ENCODE measurements at regions not wholly inside any gene's neighbourhood (a gene's known extent, or its start where the extent isn't known, plus 50 kb on each side); places are given as distances from the start of the nearest gene placed in this dataset.

DNA sequence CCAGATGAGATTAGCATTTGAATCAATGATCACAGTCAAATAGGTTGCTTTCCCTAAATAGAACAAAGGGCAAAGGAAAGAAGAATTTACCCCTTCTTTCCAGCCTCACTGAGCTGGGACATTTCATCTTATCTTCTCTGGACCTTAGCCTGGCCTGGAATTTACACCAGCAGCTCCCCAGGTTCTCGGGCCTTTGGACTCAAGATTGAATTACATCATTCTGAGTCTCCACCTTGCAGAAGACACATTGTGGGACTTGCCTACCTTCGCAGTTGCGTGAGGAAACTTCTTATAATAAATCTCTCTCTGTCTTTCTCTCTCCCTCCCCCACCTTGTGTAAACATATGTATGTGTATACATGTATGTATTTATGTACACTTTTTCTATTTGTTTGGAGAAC lies 732.4 kb downstream of the IPMK start:
- no peak for TF ChIP-seq CTCF (IDR thresholded peaks at IDR 0.05; ENCODE audit: low read depth, low read length)
- no peak overlapping the region for H3K4me3 ChIP-seq (ENCODE audit: low read depth, low read length)

- no peak for TF ChIP-seq CTCF (IDR thresholded peaks at IDR 0.05; ENCODE audit: low read depth, low read length)
These were observed 754.1 kb downstream of the IPMK start for GRCh38 chr10:57513637-57514036.

DNA sequence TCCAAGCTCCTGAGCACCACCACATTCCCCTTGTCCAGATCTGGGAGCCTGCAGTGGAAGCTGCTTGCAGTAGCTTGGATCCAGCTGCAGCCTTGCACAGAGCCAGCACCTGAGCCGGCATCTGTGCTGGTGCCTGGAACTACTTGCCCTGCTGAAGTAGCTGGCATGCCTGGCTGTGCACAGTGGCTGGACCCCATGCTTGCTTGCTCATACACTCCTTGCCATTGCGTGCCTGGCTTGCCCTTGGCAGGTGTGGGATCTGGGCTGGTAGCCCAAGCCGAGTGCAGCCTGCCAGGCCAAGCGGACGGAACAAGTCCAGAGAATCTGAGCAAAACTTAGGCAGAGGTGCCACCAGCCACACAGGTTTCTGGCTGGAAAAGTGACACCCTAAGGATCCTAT lies 759.9 kb downstream of the IPMK start:
- H3K4me3 ChIP-seq (ENCODE audit: low read depth, low read length): no peak overlapping the region
- no peak for TF ChIP-seq CTCF (IDR thresholded peaks at IDR 0.05; ENCODE audit: low read depth, low read length)

More at GRCh38 chr10:57513637-57514036, 754.1 kb downstream of the IPMK start:
- H3K4me3 ChIP-seq (ENCODE audit: low read depth, low read length): no peak overlapping the region

DNA sequence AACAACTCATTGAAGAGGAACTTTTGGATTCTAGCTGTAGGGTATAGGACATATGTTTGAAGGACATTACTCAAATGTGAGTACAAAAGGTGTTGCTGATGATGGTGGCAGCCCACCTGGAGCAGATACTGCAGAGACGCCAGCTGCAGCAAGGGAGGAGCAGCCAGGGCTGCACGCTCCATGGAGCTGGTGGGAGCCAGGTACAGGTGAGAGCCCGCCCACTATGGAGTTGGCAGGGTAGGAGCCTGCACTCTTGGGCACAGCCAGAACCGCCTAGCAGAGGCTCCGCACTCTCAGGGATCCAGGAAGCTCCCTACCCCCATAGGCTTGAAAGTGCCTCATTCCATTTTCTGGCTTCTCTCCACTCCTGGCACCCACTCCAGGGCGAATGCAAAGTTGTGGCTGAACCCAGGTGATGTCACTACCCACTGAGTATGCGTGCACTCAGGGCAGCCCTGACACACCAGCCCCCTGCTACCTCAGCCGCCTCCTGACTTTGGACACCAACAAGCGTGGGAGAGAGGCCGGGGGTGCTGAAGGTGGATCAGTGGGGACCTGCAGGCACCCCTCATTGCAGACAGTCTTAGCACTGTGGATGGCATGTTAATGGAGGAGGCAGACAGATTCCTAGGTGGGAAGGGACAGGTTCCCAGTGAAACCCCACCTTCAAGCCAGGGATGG lies 761.1 kb downstream of the IPMK start:
- H3K4me3 ChIP-seq (ENCODE audit: low read depth, low read length): no peak overlapping the region
- TF ChIP-seq CTCF (IDR thresholded peaks at IDR 0.05; ENCODE audit: low read depth, low read length): no peak

- no peak overlapping the region for H3K4me3 ChIP-seq (ENCODE audit: low read depth, low read length)
- TF ChIP-seq CTCF (IDR thresholded peaks at IDR 0.05; ENCODE audit: low read depth, low read length): no peak
These were observed 773.2 kb downstream of the IPMK start for GRCh38 chr10:57494486-57494885.

GRCh38 chr10:57482259-57482658 lies 785.4 kb downstream of the IPMK start:
- no peak overlapping the region for H3K4me3 ChIP-seq (ENCODE audit: low read depth, low read length)
- no peak for TF ChIP-seq CTCF (IDR thresholded peaks at IDR 0.05; ENCODE audit: low read depth, low read length)

GRCh38 chr10:57472823-57473619 lies 794.7 kb downstream of the IPMK start:
- no peak overlapping the region for H3K4me3 ChIP-seq (ENCODE audit: low read depth, low read length)
- no peak for TF ChIP-seq CTCF (IDR thresholded peaks at IDR 0.05; ENCODE audit: low read depth, low read length)
